HG03442 (cell line): ENCODE measurements at regions not wholly inside any gene's neighbourhood (a gene's known extent, or its start where the extent isn't known, plus 50 kb on each side); places are given as distances from the start of the nearest gene placed in this dataset.

Experiments
- ATAC-seq: cut with Tn5 transposase; IDR thresholded peaks from one replicate; pipeline ENCODE4 v1.9.1; 2021; ENCODE audit warnings: mild to moderate bottlenecking, moderate library complexity; ENCODE audit not compliant: unreplicated experiment

DNA sequence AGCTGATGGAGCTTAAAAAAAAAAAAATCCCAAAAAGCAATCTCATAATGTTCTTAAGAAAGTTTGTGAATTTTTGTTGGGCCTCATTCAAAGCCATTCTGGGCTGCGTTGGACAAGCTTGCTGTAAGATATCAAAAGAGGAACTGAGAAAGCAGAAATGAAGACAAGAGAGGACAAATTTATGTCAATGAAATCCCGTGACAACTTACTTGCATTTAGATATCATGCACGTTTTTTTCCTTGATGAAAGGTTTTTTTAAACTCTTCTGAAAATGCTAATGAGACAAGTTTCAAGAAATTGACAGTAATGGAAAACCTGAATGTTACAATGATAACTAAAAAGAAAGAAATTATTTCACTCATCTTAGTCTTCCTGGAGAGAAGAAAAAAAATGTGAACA is 662.9 kb downstream of the SQOR start:
- peak; percentile 75 for ATAC-seq

DNA sequence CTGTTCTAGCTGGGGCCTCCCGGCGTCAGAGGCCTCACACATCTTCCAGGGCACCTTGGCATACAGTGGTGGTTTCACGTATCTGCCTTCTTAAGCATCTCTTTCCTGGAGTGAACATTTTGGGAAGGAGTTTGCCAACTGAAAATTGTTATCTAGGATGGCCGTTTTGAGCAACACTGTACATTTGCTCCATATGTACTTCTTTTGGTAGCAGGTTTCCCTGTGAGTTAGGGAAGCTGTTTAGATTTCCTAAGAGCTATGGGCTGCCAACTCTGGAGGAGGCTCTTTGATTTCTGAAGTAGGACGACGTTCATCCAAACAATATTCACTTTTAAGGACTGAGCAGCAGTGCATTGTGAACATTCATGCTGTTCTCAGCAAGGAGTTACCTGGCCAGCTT is 665.9 kb downstream of the SQOR start:
- no peak for ATAC-seq

DNA sequence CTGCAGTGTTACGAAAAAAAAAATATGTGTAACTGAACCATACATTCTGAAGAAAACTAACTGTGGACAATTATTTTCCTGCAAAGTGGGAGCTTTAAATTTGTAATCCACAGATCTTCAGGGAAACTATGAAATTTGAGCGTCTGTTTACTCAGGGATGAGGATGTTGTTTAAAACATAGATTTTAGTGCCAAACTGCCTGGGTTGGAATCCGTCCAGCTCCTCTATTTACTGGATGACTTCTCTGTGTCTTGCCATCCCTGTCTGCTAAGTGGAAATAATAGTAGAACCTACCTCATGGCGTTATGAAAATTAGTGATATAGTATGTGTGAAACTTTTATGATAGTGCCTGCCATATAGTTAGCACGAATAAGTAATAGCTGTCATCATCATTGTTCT is 666.5 kb downstream of the SQOR start:
- no peak for ATAC-seq

DNA sequence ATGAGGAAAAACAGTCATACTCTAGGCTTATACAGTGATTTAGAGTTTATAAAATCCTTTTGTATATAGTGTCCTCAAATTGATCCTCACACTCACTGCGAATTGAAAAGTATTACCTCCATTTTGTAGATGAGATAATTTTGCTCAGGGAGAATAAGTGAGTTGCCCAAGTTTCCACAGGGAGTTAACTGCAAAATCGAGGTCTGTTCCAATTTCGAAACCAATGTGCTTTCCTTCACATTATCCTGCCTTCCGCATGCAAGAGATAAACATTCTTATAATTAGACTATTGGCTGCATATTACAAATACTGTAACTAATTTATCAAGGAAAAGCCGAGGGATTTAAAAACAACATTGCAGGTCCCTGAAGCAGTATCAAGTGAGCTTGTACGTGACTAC is 667.0 kb downstream of the SQOR start:
- no peak for ATAC-seq

DNA sequence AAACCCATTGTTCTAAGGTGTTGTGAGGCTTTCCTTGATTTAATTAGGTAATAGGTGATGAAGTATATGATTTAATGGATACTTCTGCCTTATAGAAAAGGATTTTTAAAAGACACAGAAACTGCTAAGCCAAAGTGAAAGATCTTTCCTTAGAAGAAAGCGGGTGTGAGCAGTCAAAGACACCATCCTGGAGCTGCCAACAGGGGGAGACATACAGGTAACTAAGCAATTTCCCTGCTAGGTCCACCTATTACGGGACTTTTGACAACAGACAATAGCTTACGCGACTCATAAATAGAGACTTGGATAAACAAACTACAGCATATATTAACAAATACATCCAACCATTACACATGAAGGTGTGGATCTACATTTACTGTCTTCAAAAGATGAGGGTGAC is 669.5 kb downstream of the SQOR start:
- ATAC-seq = no peak

DNA sequence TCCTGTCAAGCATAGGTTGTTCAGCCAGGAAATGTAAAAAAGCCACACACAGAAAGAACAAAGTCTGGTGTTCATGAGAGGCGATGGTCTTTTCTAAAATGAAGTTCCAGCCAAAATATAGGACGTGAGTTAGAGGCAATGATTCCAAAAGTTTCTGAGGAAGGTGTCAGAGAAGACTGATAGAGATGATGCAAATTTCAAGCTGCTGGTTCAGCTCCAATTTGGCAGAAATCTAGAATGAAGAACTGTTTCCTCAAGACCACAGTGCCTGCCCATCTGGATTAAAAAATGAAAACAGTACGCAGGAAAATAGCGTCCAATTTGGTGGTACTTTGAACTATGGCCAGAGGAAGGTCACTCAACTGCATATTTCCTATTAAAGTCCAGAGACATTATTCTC is 672.9 kb downstream of the SQOR start:
- no peak for ATAC-seq

DNA sequence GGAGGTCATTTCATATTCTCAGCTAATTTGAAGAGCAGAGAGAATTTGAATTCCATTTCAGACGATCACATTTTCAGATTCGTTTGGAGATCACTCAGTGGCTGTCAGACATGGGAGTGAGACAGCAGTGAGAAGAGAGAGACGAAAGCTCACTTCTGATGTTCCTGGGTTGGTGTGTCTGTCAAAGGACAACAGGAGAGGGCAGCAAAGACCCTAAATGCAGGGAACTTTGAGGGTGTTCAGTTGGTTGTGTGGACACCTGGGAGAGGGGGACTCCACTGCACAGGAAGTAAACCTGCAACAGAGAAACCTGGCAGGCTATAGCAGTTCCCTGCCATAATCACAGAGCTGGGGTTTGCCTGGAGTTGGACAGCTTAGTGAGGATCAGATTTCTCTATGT is 675.1 kb downstream of the SQOR start:
- ATAC-seq = no peak

DNA sequence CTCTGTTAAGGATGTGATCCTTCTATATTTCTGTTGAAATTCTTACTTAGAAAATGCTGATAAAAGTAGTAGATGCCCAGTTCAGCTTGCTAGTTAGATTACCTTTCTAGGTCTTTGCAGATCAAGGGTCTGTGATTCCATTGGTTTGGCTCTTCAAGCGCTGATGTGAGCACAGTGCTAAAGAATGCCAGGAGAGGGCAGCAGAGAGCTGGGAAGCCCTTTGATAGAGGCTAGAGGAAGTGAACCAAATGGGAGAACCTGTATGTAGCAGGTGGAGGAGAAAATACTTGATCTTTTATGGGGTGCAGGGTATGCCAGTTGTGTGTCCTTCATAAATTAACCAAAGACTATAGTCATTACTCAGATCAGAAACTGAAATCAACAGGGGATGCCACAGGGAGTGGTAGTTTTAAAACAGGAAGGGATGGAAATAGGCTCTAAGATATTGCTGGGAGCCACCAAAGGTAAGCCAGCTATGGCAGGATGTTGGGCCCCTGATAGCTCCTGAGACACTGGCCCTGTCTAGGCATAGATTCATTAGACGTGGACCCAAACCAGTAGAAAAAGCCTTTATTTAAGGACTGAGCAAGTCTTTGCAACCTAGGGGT is 677.4 kb downstream of the SQOR start:
- ATAC-seq = peak; percentile 93

DNA sequence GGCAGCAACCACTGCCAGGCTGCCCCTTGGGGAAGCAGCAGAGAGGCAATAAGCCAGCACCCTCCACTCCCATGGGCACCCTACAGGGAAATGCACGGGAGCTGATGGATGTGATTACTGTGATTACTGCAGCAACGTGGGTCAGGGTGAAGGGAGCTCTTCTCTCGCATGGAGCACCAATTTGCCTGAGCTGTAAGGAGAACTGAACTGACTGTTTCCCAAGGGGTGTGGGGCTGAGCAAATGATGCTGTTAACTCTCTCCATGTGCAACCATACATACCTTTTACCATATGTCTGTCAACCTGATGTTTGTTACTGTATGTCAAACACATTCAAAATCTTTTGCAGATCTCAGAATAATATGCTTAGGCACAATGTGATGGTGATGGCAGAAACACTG is 680.6 kb downstream of the SQOR start:
- no peak for ATAC-seq

DNA sequence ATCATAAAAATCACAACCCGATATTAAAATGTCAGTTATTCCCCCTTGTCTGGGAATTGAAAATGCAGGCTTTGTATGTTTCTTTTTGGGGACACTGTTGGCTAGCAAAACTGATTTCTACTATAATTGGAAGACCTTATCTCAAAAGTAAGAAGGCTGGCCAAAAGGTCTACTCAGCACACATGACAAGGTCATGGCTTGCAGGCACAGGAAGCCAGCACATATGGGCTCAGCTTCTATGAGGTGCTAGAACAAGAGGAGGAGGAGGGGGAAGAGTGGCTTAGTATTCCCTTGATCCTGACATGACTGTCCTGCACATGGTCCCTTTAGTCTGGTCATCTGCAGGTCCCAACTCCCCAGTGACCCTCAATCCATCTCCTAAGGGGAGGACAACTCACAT is 681.2 kb downstream of the SQOR start:
- ATAC-seq = no peak

DNA sequence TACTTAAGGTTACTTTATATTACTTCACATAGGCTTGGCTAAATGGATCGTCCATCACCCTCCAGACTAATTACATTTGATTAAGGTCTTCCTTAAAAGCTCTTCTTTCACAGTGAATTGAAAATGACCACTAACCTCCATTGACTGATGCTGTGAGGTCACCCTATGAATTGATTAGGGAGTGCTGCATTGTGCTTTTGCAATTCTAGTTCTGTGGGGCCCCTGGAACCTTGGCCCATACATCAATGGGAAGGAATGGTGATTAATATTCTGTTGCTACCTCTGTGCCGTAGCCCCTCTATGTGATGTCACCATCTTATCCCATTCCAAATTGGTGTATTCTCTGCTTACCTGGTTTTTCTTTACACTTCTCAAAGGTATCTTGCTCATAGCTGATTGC is 682.2 kb downstream of the SQOR start:
- no peak for ATAC-seq

DNA sequence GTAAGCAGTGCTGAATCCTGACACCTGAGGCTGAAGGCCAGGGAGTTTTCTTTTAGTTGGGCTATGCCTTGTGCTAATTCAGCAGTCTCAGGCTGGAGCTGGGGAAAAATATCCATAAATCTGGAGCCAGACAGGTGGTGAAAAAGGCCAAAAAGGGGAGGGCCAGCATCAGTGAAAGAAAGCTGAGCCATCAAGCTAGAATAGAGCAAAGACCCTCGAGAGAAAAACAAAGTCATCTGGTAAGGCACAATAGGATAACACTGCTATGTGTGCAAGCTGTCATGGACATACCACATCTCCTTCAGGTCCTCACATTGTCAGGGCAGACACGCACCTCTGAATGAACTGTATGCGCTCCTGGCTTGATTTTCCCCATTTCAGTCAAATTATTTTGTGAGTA is 687.9 kb downstream of the SQOR start:
- no peak for ATAC-seq

DNA sequence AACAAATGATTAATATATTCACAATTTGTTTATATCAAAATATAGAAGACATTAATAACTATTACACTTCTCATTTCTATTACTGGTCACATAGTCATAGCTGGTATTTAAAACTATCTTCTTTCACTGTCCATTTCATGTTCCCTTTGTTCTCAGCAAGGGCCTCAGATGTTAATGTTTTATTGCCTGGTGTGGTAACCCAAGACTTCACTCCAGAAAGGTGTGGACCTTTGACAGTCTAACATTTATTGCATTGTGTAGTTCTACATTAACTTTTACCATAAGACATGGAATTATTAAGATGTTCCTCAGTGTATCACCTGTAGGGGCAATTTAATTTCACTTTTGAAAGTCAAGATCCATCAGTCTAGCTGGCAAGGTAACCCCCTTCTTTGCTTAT is 691.3 kb downstream of the SQOR start:
- no peak for ATAC-seq

DNA sequence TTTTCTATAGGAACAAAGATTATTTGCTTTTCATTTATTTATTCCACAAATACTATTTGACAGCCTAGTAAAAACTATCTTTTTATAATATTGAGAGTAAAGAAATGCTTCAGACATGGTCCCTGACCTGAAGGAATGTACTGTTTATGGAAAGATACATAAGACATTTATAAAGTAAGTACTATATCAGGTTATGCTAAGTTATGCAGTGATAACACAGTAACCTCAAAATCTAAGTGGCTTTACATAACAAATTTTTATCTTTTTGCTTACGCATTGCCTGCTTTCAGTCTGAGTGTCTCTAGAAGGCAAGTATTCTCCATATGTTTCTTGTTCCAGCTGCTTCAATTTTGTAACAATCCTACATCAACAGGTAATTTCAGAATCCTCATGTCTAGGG is 694.0 kb downstream of the SQOR start:
- no peak for ATAC-seq

DNA sequence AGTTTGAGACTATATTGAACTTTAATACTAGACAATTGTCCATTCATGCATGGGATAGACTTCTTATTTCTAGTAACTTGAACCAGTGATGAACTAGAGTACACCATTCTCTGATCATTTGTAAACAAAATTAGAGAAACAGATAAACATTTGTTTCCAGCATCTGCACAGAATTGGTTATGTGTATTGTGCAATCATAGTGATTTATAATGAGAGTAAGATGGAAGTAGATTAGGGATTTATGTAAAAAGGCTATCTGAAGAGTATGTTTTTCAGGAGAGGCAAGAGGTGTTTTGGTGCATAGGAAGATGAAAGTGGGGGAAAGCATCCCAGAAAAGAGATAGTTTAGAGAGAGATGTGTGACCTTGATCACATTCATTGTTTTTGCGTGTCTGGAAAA is 695.0 kb downstream of the SQOR start:
- no peak for ATAC-seq

DNA sequence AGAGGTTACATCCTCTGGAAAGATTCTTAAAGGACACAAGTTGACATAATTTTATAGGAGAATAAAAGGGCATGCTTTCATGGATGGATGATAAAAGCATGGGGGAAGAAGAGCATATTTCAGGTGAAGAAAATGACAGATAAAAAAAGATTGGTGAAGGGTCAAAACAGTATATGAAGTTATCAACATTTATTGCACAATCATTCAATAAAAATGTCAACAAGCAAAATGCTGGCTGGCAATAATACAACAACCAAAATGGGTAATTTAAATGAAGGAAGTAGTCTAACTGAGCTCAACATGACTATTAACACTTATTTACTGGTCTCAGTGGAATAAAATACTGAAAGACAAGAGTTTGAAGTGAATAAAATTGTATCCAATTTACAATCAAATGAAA is 696.7 kb downstream of the SQOR start:
- no peak for ATAC-seq

DNA sequence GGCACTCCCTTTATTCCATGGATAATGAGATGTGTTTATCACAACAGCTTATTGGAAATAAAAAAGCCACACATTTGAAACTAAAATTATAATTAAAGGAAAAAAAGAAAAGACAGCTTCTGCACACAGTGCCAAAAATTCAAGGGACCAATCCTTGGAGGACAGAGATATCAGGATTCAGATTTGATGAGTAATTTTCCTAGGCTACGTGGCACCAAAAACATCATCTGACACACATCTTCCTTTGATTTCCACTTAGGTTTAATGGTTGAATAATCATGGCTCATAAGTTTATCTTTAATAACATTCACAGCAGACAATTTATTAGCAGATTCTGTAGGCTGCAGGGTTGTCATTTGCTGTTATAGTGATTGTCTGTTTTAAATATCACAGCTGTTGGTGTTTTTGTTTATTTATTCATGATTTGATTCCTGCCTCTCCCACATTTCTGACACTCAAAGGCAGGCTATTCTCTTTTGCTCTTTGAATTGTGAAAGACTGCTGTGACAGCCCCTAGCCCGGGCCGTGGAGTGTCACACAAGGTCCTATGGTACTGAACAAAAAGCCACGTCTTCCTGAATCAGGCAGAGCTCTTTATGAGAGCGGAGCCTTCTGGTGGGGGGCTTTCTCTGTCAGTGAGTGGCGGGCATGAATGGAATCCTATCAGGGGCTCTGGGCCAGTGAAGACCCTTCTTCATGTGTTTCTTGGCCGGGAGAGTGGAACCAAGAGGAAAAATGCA is 708.5 kb downstream of the SQOR start:
- no peak for ATAC-seq

DNA sequence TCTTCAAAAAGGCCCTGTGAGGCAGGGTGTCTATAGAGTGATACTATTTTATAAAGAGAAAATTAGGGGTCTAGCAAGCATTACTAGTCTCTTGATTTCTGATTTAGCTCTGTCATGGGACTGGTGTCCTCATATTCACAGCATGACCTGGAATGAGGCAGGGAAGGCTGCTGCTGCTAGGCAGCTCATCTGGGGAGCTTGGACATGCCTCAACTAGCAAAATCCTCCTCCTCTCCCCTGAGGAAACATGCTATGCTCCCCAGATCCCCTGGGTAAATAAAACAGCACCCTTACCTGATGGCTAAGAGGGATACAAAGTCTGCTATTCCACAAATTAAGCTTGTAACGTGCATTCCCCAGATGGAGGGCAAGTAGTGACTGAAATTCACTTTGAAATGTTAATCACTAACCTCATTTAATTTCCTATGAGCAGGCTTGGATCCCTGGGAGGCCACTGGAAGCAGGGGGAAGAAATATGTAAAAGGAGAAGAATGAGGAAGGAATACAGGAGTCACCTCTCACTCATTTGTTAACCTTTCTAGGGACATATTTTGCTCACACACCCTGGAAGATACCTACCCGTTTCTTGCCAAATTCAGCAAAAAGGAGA is 709.4 kb downstream of the SQOR start:
- ATAC-seq = no peak

DNA sequence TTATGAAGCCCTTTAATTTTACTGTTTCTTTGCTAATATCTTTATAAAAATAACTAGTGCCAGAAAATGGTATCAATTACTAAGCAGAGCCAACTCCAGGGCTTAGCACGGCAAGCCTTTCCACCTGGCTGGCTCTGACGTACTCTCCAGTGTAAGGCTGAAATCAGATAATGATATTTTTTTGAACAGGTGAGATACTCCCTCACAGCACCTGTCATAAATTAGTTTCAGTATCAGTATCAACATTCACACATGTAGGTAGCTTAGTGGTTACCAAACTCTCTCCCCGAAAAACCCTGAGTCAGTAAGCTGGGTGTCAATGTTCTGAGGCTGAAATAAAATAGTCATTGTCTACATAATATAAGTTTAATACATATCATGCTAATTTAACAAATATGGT is 710.1 kb downstream of the SQOR start:
- ATAC-seq = no peak

DNA sequence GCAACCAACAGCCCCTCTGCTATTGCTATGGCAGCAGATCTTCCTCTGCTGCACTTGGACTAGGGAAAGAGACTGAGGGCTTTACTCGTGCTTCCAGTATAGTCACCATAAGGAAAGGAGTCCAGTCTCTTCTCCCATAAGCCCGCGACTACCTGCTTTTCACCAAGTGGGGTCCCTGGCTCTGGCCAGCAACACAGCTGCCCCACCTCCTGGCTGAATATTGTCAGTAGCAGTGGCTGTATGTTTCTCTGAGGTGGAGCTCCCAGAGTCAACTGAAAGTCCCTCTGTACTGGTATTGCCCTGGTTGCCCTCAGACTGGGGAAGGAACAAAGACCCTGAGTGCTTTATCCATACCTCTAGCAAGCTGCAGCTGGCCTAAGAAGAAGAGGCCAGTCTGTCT is 719.6 kb downstream of the SQOR start:
- no peak for ATAC-seq

DNA sequence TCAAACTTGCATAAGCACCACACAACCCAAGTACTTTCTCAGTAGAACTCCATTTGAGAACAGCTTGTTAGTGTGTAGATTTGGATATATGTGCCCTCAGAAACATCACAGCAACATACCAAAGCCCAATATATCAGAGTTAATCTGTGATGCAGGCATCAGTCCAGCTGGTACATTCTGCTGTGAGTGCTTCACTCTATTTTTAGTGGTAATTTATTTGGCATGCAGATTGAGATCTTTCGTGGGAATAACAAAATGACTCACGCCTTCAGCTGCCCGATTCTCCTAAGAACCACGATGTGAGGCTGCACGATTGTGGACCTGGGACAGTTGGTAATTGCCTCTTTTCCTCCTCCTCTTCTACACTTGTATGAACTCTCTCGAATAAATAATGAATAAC is 730.7 kb downstream of the SQOR start:
- no peak for ATAC-seq

DNA sequence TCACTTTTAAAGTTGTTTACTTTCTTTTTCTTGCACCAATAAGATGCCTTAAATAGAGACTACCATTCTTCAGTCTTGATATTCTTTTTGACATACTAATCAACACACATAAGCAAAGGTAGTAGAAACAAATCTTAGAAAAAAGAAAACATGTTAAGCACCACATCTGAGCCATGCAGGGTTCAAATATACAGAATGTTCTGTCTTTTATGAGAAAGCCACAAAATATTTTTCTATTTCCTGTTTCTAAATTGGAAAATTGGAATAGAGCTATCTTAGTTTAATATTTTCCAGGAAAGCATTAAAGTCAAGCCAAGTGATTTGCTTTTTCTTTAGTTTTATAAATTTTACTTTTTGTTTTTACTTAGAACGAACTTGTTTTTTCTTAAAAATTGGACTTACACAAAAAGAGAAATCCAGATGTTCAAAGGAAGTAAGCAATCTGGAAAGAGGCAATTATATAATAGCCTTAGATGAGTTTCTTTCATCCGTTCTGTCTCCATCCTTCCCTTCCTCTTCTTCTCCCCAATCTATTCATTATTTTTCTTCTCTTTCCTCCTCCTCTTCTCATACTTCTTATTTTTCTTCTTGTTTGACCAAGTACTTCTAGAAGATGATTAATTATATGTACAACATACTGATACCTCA is 731.7 kb downstream of the SQOR start:
- no peak for ATAC-seq
